NCI-H1930 (cell line): ENCODE measurements at regions not wholly inside any gene's neighbourhood (a gene's known extent, or its start where the extent isn't known, plus 50 kb on each side); places are given as distances from the start of the nearest gene placed in this dataset.

Experiments used
- DNase-seq, 2 experiments: peaks; one replicate each; lab custom pipeline; 2025; lab: John Stamatoyannopoulos, UW

DNA sequence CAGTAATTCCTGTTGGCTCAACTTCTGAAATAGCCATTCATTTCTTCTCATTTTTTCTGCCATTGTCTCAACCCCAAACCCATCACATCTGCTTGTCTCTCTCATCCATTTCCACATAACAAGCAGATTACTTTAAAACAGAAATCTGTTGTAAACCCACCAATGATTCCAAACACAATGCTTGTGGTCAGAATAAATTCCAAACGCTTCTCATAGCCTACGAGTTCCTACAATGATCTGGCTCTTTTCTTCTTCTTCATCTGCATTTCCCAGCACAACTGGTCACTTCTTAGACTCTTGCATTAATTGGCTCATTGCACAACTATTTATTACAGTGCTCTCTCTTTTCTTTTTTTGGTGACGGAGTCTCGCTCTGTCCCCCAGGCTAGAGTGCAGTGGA lies 364.1 kb downstream of the GATA3 start:
- no peak for DNase-seq

DNA sequence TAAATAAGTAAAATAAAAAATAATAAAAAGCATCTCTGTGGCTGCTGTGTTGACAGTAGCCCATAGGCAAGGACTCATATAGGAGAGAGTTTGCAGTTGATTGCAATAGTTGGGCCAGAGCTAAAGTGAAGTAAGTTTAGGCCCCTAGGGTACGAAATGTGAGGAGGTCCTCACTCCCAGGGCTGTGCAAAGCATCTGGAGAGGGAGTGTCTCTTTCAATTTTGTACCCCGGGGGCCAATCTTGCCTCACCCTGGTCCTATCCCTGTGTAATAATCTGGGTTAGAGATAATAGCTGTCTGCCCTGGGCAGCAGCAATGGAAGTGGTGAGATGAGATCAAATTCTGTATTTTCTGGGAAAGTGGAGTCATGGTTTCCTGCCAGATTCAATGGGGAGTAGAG lies 365.7 kb downstream of the GATA3 start:
- no peak for DNase-seq

DNA sequence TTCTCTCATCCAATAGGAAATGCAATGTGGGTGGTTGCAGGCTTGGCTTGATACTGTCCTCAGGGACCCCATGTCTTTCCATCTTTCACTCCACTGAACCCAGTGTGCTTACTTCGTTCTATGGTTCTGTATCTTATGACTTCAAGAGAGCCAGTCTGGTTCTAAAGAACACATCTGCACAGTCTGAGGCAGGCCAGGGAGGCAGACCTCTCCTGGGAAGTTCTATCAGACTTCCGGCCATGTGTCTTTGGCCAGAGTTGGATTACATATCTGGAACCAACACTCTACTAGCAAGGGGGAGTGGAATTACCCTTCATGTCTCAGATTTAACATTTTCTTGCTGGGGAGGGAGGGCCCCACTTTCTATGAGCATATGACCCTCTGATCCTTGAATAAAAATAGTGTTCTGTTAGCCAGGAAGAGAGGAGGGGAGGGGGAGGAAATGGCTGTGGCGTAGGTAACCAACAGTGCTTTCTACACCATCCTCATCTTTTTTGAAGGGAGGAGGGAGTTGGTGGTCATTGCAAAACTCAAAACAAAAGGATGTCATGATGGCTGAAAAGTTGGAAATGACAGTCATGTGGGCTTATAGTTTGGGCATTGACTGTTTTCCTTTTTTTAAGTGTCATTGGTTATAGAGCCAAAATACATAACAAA lies 370.2 kb downstream of the GATA3 start:
- no peak for DNase-seq

DNA sequence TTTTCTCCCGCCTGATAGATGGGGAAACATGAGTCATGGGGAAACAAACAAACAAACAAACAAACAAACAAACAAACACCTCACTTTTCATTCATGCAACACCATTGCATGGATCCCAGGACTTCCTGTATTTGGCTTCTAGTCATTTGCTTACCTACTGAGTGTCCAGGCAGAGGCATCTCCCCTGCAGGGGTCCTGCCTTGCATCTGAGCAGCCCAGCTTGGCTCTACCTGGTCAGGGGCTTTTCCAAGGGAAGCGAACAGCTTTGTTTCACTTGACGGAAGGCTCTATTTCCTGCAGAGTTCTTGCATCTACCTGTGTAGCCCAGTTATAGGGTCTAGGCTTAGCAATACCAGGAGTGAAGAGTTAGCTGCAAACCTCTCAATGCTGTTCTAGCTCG lies 374.2 kb downstream of the GATA3 start:
- no peak for DNase-seq

DNA sequence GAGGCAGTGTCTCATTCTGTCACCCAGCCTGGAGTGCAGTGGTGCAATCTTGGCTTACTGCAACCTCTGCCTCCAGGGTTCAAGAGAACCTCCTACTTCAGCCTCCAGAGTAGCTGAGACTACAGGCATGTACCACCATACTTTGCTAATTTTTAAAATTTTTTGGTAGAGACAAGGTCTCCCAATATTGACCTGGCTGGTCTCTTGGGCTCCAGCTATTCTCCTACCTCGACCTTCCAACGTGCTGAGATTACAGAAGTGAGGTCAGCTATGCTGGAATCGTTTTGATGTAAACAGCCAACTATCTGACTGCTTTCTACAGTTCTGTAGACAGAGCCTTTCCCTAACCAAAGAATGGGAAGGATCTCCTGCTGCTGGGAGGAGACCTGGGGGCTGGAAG lies 375.8 kb downstream of the GATA3 start:
- no peak for DNase-seq

DNA sequence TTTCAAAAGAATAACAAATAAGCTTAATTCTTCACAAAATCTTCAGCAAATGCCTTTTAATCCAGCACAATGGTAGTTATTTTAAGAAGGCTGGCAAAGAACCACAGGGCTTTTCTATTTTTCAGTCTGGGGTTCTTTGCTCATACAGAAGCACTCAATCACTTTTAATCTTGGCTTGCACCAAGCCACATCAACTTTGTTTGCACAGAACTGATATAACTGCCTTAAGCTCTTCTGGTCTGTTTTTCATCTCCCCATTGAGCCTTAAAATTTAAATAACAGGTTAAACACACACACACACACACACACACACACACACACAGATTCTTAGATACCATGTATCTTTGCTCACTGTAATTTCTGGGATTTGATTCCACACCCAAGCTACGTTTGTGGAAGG lies 377.0 kb downstream of the GATA3 start:
- no peak for DNase-seq

DNA sequence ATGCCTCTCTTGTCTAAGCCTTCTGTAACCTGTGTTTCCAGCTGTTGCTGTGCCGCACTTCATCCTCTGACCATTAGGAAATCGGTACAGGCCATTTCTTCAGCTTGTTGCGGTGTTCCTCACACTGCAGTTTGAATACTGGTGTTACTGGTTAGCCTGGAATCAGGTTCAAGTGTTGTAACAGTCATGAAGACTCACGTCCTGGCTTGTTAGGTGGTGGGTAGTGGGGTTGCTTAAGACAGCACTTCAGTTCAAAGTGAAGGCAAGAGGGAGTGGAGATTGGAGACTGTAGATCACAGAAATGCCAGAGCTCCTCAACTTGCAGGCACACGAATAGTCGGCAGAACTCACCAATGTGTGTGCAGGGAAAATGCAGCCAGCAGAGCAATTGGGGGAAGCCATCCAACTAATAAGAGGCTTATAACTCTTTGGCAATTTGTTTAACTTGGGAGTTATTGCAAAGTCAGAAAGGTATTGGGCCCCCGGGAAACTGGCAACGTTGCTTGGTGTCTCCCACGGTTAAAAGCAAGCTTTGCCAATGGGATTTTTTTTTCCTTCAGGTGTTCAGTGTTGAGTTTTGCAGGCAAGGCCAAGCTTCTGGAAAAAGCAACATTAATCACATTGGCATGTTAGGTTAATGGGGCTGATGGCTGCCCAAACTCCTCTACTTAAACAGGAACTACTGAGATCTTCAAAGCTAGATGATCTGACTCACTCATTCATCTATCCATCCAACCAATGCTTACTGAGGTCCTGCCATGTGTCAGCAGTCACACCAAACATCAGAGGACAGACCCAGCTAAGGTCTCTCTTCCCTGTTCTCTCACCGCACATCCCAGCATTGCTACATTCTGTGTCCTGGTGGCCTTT lies 380.9 kb downstream of the GATA3 start:
- no peak for DNase-seq

DNA sequence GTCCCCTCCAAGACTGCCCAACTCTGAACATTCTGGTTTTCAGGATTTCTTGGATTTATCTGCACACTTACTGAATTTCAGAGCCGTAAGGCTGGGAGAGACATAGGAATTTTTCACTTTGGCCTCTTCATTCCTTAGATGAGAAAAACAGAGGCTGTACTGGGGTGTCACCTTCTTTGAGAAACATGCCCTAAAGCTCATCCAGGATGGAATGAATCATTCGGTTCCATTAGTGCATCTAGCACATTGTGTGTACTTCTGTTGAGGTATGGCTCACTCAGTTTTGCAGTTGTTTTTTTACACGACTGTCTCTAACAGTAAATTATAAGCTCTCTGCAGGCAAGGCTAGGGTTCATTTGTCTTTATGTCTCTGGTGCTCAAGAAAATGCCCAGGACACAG lies 383.4 kb downstream of the GATA3 start:
- no peak for DNase-seq

DNA sequence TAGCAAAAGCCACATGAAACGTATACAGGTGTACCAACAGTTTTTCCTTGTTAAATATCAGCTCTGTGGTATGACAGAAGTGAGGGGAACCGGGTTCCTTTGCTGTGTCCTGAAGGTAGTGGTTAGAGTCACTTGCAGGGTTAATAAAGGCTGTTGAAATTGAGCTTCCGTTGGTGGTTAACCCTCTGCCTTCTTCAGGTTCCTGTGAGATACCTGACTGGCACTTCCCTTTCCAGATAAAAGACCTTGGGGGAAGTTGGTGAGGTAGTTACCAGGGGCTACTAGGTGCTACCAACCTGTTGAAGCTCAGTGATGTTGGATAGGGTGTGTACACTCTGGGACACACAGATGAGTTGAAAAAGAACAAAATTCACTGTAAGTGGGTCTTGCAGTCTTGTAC lies 384.1 kb downstream of the GATA3 start:
- no peak for DNase-seq

DNA sequence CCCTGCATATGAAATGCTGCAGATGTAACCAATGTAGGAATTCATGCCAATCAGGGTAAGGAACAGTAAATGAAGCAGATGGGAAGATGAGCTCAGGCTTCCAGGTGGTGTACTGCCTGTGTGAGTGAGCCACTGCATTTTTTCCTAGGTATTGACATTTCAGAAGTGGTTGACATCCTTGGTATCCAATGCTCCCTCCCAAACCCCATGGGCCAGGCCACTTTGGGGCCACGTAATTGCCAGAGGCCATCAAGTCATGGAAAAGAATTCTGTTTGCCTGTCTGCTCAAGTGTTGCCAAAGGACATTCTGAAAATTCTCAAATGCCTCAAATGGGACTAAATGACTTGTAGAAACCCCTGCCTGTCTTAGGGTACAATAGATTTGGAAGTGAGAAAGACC lies 384.6 kb downstream of the GATA3 start:
- DNase-seq, result no peak

DNA sequence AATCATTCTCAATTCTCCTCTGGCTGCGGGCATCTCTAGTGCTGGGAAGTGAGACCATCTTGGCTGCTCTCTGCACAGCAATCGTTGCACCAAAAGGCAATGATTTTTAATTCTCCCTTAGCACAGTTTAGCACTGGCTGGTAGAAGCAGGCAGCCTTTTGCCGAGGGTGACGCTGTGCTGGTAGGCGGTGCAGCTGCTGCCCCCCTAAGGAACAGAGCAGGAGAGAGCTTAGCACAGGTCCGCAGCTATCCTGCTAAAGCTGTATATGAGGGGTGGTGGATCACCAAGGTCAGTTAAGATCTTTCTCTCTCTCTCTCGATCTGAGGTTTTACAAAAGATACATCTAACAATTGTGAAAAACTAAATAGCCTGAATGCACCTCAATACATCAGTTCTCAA lies 390.1 kb downstream of the GATA3 start:
- no peak for DNase-seq

DNA sequence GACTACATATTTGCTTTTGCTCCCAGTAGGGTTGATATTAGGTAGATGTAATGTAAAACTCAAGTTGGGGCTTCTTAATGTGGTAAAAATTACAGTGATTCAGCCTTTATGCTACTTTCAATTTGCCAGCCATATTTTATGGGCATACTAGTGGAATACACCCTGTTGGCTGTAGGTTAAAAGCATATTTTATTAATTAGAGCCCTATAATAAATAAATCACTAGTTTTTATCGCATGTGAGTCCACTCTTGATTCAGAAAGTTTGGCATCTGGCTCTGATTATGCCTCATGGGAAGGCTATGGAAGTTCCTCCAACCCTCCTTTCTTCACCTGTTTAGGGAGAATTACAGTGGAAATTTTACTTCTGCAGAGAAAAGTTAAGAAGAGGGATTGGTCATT lies 390.9 kb downstream of the GATA3 start:
- DNase-seq, result no peak

DNA sequence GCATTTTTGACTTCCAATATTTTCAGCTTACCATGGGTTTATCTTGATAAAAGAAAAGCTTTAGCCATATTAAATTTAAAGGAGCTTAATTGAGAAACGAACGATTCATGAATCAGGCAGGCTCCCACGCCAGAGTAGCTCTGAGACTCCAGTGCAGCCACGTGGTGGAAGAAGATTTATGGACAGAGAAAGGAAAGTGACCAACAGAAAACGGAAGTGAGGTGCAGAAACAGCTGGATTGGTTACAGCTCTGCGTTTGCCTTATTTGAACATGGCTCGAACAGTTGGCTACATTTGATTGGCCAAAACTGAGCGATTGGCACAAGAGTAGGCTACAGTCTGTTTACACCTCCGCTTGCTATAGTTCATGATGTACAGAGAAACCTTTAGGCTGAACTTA lies 395.4 kb downstream of the GATA3 start:
- DNase-seq, result no peak

DNA sequence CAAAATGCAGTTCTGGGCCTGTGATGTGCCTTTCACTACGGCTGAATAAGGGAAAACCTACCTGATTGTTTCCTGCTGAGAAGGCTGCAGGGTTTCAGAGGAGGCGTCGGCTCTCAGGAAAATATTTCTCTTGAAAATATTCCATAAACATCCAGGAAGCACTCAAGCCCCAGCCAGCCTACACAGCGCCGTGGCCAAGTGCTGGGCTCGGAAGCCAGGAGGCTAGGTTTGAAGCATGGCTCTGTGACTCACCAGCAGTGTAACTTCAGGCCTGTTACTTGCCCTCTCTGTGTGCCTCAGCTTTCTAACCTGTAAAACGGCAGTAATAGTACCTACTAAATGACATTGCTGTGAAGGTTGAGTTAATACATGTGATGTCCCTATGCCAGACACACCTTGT lies 399.1 kb downstream of the GATA3 start:
- no peak for DNase-seq

DNA sequence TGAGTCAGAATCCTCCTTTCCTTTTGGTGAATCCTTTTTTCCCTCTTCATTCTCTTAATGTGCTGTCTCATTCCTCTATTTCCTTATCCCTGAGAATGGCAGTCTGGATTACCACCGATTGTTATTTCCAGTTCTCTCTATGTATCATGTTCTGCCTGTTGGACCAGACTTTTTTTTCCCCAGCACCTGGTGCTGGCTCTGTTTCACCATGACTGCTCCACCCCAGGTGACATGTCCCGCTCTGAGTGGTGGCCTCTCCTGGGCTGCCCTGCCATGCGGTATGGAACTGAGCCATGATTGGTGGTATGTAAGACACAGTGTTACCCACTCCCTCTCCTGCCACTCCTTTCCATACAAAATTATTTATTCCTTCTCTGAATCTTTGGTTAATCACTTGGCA lies 399.9 kb downstream of the GATA3 start:
- DNase-seq, result no peak

DNA sequence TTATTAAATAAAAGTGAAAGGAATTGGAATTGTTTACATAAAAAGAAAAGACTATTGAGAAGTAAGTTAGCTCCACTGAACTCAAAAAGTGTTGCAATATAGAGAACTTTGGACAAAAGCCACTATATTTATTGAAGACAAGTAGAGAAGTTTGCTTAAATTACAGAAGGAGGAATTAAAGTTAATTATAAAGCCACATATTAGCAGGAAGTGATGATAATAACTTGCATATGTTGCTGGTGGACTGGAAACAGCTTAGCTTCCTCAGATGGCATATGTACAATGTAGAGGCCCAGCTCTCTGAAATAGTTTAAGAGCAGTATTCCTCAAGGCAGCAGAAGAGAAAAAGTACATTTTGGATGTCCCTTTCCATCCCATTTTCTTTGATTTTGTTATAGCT lies 400.7 kb downstream of the GATA3 start:
- no peak for DNase-seq

DNA sequence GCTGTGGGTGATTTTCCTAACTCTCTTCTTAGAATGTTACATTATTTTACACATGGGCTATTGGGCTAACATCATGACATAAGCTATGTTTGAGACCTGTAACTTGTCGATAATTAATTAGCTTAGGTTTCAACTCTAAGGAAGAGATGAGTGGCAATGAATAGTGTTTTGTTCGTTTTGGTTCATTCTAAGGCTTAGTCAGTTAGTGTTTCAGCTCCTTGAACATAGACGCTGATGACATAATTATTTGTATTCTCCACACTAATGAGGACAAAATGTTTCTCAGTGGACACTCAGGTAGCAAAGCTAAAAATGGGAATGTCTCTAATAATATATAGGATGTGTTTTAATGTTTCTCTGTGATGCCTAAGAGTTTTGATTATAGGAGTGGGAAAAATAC lies 401.9 kb downstream of the GATA3 start:
- no peak for DNase-seq

DNA sequence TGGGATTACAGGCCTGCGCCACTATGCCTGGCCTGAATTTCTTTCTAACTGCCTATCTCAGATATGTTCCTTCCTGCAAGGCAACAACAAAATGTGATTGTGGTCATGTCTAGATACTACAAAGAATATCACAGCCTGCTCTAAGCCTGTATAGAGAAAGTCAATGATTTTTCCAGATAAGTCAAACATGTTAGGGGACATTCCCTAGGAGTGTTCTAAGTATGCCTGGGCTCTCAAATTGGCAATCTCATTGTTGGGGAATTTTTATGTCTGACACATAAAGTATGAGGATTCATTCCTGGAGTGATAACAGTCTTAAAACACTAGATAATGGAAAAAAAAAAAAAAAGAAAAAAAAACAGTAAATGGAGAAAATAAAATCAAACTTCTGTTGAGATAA lies 406.1 kb downstream of the GATA3 start:
- DNase-seq, result no peak

DNA sequence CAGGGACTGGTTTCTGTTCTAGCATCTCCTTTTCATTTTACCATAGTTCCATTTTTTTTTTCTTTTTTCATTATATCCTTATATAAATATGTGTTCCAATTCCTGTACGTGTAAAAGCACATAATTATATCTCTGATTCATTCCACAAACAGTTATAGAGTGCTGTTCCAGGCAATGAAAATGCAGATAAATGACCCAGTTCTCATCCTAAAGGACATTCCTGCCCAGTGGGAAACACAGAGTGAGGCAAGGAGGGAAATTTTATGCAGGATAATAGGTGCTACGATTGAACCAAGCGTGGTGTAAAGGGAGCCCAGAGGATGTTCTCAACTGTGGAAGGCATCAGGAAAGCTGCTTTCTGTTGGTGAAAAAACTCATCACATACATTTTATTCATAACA lies 408.1 kb downstream of the GATA3 start:
- DNase-seq, result no peak

DNA sequence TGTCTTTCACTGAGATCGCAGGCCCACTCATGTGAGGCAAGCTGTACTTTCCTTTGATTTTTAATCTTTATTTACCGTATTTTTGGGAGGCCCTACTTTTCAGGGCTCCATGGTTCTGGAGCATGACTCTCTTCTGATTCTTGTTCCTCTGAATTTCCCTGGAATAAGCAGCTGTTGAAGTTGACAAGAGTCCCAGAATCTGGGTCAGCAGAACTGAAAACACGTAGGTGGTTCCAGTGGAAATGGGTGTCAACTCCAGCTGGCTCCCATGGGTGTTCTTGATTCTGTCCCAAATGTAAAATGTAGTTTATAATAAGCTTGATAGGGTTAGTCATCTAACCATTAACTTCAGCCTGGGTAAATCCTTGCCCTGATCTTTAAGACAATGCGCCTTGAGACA lies 409.4 kb downstream of the GATA3 start:
- no peak for DNase-seq

DNA sequence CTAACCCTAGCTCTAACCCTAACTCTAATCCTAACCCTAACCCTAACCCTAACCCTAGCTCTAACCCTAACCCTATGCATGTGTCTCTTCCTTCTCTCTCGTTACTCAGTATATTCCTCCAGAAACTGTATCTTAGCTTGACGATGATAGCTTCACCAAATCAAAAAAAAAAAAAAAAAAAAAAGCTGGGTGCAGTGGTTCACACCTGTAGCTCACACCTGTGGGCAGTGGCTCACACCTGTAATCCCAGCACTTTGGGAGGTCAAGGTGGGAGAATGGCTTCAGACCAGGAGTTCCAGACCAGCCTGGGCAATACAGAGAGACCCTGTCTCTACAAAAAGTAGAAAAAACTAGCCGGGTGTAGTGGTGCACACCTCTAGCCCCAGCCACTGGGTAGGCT lies 414.0 kb downstream of the GATA3 start:
- no peak for DNase-seq

DNA sequence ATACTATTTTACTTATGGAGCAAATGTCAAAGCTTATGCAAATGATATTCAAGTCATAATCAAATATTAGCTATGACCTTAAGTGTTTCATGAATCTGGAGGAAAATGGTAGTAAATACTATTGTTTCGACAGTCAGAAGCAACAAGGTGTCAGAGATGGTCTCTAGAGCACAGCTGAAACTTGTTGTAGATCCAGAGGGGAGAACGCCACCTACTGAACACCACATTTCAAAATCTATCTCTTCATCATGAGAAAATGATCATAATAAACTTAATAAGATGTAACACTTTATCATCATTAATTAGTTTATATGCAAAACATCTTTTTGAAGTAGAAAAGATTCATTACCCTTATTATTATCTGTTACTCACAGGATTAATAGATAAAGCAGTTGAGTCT lies 418.7 kb downstream of the GATA3 start:
- DNase-seq, result no peak

DNA sequence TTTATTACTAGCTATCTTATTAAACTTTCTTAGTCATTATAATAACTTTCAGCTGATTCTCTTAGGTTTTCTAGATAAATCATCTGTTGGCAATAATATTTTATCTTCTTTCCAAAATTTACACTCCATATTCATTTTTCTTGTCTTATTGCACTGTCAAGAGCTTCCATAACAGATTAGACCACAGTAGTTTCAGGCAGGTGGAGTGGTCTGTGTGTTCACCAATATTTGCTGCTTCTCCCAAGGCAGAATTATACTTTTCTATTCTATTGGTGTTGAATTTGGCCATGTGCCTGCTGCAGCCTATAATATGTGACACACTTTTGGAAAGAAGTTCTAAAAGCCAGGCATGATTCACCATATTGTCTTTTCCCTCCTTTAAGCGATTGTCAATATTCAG lies 422.8 kb downstream of the GATA3 start:
- no peak for DNase-seq
